ENCODE measurements at regions not wholly inside any gene's neighbourhood (a gene's known extent, or its start where the extent isn't known, plus 50 kb on each side); places are given as distances from the start of the nearest gene placed in this dataset.

GRCh38 chr12:93154753-93155480, 222.8 kb upstream of the NUDT4 start:
- no peak for DNase-seq (ENCODE audit: low spot score)

GRCh38 chr12:93156086-93156716, 221.5 kb upstream of the NUDT4 start:
- DNase-seq (ENCODE audit: low spot score): no peak

DNA sequence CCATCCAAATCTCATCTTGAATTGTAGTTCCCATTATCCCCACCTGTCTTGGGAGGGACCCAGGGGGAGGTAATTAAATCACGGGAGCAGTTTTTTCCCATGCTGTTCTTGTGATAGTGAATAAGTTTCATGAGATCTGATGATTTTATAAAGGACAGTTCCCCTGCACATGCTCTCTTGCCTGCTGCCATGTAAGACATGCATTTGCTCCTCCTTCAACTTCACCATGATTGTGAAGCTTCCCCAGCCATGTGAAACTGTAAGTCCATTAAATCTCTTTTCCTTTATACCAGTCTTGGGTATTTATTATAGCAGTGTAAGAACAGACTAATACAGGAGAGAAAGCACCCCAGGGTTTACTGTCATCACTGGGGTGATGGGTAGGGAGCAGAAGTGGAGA, 220.4 kb upstream of the NUDT4 start:
- no peak for DNase-seq (ENCODE audit: low spot score)

DNA sequence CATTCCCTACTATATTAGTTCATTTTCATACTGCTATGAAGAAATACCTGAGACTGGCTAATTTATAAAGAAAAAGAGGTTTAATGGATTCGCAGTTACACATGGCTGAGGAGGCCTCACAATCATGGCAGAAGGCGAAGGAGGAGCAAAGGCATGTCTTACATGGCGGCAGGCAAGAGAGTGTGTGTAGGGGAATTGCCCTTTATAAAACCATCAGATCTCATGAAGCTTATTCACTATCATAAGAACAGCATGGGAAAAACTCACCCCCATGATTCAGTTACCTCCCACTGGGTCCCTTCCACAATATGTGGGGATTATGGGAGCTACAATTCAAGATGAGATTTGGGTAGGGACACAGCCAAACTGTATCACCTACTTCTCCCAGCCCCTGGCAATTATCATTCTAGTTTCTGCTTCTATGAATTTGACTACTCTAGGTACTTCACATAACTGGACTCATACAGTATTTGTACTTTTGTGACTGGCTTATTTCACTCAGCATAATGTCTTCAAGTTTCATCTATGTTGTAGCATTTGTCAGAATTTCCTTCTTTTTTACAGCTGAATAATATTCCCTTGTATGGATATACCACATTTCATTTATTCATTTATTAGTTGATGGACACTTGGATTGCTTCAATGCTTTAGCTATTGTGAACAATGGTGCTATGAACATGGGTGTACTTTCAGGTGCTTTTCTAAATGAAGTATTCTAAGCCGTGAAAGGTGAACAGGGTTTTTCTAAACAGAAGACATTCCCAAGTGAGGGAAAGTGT, 219.5 kb upstream of the NUDT4 start:
- no peak for DNase-seq (ENCODE audit: low spot score)

GRCh38 chr12:93163260-93164036, 214.3 kb upstream of the NUDT4 start:
- DNase-seq (ENCODE audit: low spot score): no peak

DNA sequence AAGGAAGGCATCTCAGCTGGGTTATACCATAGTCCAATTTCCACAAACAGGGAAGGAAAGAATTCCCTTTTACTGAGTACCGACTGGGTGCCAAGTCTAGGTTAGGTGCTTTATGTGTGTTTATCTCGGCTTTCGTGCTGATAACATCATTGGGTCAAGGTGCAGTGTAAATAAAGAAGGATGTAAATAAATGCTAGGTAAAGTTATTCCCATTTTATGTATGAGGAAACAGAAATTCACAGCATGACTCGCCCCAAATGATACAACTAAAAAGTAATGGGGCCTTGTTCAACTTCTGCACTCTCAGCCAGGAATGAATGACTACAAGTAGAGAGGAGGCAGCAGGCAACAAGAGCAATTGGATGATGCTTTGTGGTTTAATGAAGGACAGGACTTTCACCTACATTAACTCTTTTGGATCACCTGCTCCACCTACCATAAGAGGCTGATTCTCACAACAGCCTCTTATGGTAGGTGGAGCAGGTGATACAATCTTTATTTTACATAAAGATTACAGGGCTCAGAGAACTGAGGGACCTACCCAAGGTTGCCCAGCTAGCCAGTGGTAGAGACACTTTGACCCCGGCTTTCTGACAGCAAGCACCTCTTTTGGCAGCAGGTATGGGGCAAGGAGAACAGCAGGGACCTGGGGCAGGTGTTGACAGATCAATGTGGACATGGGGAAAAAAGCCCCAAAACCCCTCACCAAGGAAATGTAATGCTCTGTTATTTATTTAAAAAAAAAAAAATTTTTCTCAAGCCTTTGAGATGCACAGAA, 213.4 kb upstream of the NUDT4 start:
- DNase-seq (ENCODE audit: low spot score): peak; percentile 82

GRCh38 chr12:93165384-93165932, 212.3 kb upstream of the NUDT4 start:
- DNase-seq (ENCODE audit: low spot score): no peak

- DNase-seq (ENCODE audit: low spot score): peak; percentile 31
Measured at GRCh38 chr12:93166541-93167307, 211.0 kb upstream of the NUDT4 start.

DNA sequence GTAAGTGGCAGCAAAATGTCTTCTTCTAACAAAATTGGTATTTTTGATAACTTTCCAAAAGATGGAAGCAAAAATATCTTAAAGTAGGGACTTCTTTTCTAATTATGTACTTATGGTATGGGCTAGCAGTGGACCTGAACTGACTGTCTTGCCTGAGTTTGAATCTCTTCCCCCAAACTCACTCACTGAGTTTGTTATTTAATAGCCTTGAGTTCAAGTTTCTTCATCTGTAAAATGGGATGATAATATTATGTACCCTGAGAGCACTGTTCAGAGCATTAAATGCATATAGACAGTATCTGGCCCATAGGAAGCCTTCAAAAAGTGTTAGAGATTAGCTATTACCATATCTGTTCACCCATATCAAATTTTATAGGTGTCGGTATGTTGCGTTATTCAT, 210.4 kb upstream of the NUDT4 start:
- no peak for DNase-seq (ENCODE audit: low spot score)

DNA sequence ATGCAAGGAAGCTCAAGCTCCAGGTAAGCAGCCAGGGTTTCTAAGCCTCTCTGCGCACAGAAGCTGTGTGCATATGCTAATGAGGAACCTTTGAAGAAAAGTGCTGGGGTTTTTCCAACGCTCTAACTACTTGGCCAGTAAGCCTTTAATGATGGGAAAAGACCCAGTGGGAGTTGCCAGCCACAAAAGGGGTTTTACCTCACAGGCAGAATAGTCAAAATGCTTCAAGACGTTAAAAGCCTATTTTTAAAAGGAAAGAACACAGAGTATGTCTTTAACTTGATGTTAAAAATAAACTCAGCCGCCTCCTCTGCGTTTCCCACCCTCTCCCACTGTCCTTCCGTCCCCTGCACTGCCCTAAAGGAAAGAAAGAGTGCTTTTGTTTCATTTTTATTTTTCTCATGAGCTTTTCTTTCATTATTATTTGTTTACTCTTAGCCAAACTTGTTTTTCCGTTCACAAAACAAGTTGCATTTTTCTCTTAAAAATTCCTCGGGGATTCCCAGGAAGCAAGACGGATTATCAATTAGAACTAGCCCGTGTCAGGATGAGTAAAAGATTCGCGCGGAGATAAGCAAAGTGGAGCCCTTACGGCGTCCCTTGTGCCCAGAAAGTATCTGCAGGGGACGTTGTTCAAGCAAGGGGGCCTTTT, 209.8 kb upstream of the NUDT4 start:
- DNase-seq (ENCODE audit: low spot score): peak; percentile 67

DNA sequence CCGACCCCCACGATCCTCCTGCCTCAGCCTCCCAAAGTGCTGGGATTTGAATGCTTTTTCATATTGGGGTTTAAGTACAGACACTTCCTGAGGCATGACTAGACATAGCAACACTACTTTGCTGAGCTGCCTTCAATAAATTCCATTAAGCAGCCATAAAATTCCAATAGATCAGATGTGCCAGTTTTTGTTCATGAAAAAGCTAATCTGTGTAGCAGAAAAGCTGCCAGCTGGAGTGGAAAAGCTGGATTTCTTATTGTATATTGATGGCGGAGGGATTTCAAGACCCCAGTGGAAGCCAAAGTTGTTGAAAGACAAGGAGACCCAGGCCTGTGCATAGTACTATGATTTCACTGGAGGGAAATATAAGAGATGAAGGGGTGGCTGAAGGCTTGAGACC, 209.0 kb upstream of the NUDT4 start:
- no peak for DNase-seq (ENCODE audit: low spot score)

DNA sequence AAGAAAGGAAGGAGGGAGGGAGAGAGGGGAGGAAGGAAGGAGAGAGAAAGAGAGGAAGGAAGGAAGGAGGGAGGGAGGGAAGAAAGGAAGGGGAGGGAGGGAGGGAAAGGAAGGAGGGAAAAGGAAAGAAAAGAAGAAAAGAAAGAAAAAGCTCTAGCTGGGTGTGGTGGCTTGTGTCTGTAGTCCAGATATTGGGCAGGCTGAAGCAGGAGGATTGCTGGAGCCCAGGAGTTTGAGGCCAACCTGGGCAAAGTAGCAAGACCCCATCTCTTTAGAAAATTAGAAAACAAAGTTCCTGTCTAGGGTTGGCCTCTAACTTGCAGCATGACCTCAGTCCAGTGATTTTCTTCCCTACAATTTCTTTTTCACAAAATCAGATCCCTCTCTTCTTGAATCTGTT, 208.2 kb upstream of the NUDT4 start:
- DNase-seq (ENCODE audit: low spot score): no peak

DNA sequence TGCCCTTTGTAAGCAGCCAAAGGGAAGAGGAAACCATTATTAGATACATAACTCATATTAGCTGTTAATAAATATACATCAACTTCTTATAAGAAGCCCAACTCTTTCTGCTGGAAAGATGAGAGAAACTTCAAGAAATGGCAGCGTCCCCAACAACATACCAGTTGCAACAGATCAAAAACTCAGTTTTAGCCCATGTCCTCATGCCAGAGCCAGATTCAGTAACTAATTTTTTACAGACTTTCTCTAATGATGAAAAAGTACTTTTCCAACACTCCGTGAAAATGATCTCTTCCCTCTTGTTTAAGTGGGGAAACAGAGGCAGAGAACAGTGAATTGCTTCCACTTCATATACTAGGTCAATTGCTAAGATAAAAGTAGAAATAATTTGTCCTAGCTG, 206.8 kb upstream of the NUDT4 start:
- no peak for DNase-seq (ENCODE audit: low spot score)

- no peak for DNase-seq (ENCODE audit: low spot score)
Measured at GRCh38 chr12:93173178-93173957, 204.4 kb upstream of the NUDT4 start.

DNA sequence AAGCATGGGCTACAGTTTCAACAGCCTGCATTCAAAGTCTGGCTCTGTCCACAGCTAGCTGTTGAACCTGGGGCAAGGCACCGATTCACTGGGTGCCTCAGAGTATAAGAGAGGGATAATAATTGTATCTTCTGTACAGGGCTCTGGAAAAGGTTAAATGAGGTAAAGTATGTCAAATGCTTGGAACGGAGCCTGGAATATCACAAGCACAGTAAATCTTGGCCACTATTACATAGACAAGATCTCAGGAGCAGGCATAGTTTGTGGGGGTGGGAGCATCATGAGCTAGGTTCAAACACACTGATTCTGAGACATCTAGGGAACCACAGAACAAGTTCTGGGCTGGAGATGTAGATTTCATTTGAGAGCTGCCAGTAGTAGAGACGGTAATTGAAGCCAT, 203.7 kb upstream of the NUDT4 start:
- DNase-seq (ENCODE audit: low spot score): no peak

GRCh38 chr12:93174473-93174872, 203.3 kb upstream of the NUDT4 start:
- DNase-seq (ENCODE audit: low spot score): no peak

GRCh38 chr12:93176165-93176564, 201.6 kb upstream of the NUDT4 start:
- DNase-seq (ENCODE audit: low spot score): no peak

GRCh38 chr12:93176610-93177126, 201.1 kb upstream of the NUDT4 start:
- DNase-seq (ENCODE audit: low spot score): no peak

Measured in HT-29 (cell line).